ENCODE measurements at regions not wholly inside any gene's neighbourhood (a gene's known extent, or its start where the extent isn't known, plus 50 kb on each side); places are given as distances from the start of the nearest gene placed in this dataset.

- Histone ChIP-seq H3K27ac (ENCODE audit: low read length) (peak overlapping the region; percentile 82), H3K9ac (ENCODE audit: low read length) (peak overlapping the region; percentile 44), H3K4me3 (ENCODE audit: low read length) (peak overlapping the region; percentile 46), H3K4me2 (ENCODE audit: low read length) (peak overlapping the region; percentile 45), H3K9me2 (ENCODE audit: insufficient read depth, low read length) (no peaks in the 10 kb centered on the region), H3K36me3 (ENCODE audit: insufficient read depth, low read length) (no peaks in the 10 kb centered on the region), H3F3A (ENCODE audit: insufficient read depth, low read length, poor library complexity, severe bottlenecking) (no peaks in the 10 kb centered on the region), H3K27me3 (ENCODE audit: insufficient read depth, low read depth, low read length) (no peaks in the 10 kb centered on the region), H3K9me3 (ENCODE audit: low read length) (no peaks in the 10 kb centered on the region), H3K79me2 (replicated peaks; ENCODE audit: insufficient read depth, low read length) (no peaks in the 10 kb centered on the region), H2AFZ (ENCODE audit: low read depth, low read length) (peak overlapping the region; percentile 46), H4K20me1 (ENCODE audit: insufficient read depth) (no peaks in the 10 kb centered on the region)
- TF ChIP-seq POLR2AphosphoS5 (IDR thresholded peaks at IDR 0.05) (no peak), EP300 (conservative IDR thresholded peaks at IDR 0.05; ENCODE audit: poor library complexity, severe bottlenecking) (peak; percentile 30)
Observed at GRCh38 chr2:6605836-6606505, 259.7 kb downstream of the CMPK2 start.

- TF ChIP-seq POLR2AphosphoS5 (IDR thresholded peaks at IDR 0.05) (no peak), SMC3 (conservative IDR thresholded peaks at IDR 0.05; ENCODE audit: poor library complexity) (no peak), MXI1 (conservative IDR thresholded peaks at IDR 0.05; ENCODE audit: poor library complexity, severe bottlenecking) (no peak), EZH2 (IDR thresholded peaks at IDR 0.05; ENCODE audit: borderline replicate concordance, insufficient read depth, low read length, poor library complexity, severe bottlenecking) (no peak), REST (IDR thresholded peaks at IDR 0.05; ENCODE audit: borderline replicate concordance) (no peak), RAD21 (conservative IDR thresholded peaks at IDR 0.05) (no peak), EP300 (conservative IDR thresholded peaks at IDR 0.05; ENCODE audit: poor library complexity, severe bottlenecking) (no peak), TAF1 (IDR thresholded peaks at IDR 0.05; ENCODE audit: low read depth) (no peak)
- H3K4me3 ChIP-seq (ENCODE audit: low read length): no peak overlapping the region
- no peak overlapping the region for H3K27ac ChIP-seq (ENCODE audit: low read length)
- H3K9ac ChIP-seq (ENCODE audit: low read length): no peak overlapping the region
- H3K79me2 ChIP-seq (replicated peaks; ENCODE audit: insufficient read depth, low read length): no peaks in the 10 kb centered on the region
- no peak overlapping the region for H3K4me2 ChIP-seq (ENCODE audit: low read length)
- no peaks in the 10 kb centered on the region for H3F3A ChIP-seq (ENCODE audit: insufficient read depth, low read length, poor library complexity, severe bottlenecking)
- no peaks in the 10 kb centered on the region for H3K9me3 ChIP-seq (ENCODE audit: low read length)
- no peaks in the 10 kb centered on the region for H3K27me3 ChIP-seq (ENCODE audit: insufficient read depth, low read depth, low read length)
- H4K20me1 ChIP-seq (ENCODE audit: insufficient read depth): no peaks in the 10 kb centered on the region
- no peaks in the 10 kb centered on the region for H3K9me2 ChIP-seq (ENCODE audit: insufficient read depth, low read length)
- no peaks in the 10 kb centered on the region for H3K36me3 ChIP-seq (ENCODE audit: insufficient read depth, low read length)
- no peak overlapping the region for H2AFZ ChIP-seq (ENCODE audit: low read depth, low read length)
Observed at GRCh38 chr2:6617794-6618193, 247.9 kb downstream of the CMPK2 start.

DNA sequence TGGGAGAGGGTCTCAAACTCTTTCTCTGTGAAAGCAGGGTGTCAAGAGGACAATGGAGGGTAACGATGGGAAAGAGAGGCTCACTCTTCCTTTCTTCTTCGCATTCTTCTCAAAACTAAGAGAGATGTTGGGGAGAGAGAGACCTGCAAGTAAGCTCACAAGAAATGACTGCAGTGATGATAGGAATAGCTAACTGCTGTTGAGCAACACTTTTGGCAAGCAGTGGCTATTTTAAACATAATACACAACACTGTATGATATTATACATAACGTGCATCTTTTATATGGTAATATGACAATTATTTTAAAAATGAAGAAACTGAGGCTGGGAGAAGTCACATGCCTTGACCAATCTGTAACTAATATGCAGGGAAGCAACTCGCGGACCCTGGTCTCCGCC lies 247.5 kb downstream of the CMPK2 start:
- no peak overlapping the region for H2AFZ ChIP-seq (ENCODE audit: low read depth, low read length)
- TF ChIP-seq EZH2 (IDR thresholded peaks at IDR 0.05; ENCODE audit: borderline replicate concordance, insufficient read depth, low read length, poor library complexity, severe bottlenecking) (no peak), REST (IDR thresholded peaks at IDR 0.05; ENCODE audit: borderline replicate concordance) (no peak), EP300 (conservative IDR thresholded peaks at IDR 0.05; ENCODE audit: poor library complexity, severe bottlenecking) (no peak), MXI1 (conservative IDR thresholded peaks at IDR 0.05; ENCODE audit: poor library complexity, severe bottlenecking) (no peak), TAF1 (IDR thresholded peaks at IDR 0.05; ENCODE audit: low read depth) (no peak), POLR2AphosphoS5 (IDR thresholded peaks at IDR 0.05) (no peak), CTCF (IDR thresholded peaks at IDR 0.05; ENCODE audit: poor library complexity, severe bottlenecking) (no peak), RAD21 (conservative IDR thresholded peaks at IDR 0.05) (no peak), SMC3 (conservative IDR thresholded peaks at IDR 0.05; ENCODE audit: poor library complexity) (no peak)
- no peaks in the 10 kb centered on the region for H4K20me1 ChIP-seq (ENCODE audit: insufficient read depth)
- no peaks in the 10 kb centered on the region for H3K9me2 ChIP-seq (ENCODE audit: insufficient read depth, low read length)
- no peaks in the 10 kb centered on the region for H3K9me3 ChIP-seq (ENCODE audit: low read length)
- no peak overlapping the region for H3K4me2 ChIP-seq (ENCODE audit: low read length)
- H3K79me2 ChIP-seq (replicated peaks; ENCODE audit: insufficient read depth, low read length): no peaks in the 10 kb centered on the region
- no peak overlapping the region for H3K27ac ChIP-seq (ENCODE audit: low read length)
- no peaks in the 10 kb centered on the region for H3K36me3 ChIP-seq (ENCODE audit: insufficient read depth, low read length)
- no peaks in the 10 kb centered on the region for H3F3A ChIP-seq (ENCODE audit: insufficient read depth, low read length, poor library complexity, severe bottlenecking)
- H3K9ac ChIP-seq (ENCODE audit: low read length): no peak overlapping the region
- H3K4me3 ChIP-seq (ENCODE audit: low read length): no peak overlapping the region
- H3K27me3 ChIP-seq (ENCODE audit: insufficient read depth, low read depth, low read length): no peaks in the 10 kb centered on the region

All from neural cell (in vitro differentiated cells).